Activated naive CD4-positive, alpha-beta T cell treated with anti-CD3 and anti-CD28 coated beads for 36 hours (primary cell): ENCODE measurements at regions not wholly inside any gene's neighbourhood (a gene's known extent, or its start where the extent isn't known, plus 50 kb on each side); places are given as distances from the start of the nearest gene placed in this dataset.

Experiments
- CTCF ChIA-PET: fragments of 350-600 bp; sonication (Branson Sonifier 250); formaldehyde crosslinking; loops from one replicate; lab custom pipeline; 2021; ENCODE audit warnings: antibody characterized with exemption; lab: Charles Lee
- DNase-seq: peaks from one replicate; pipeline ENCODE4 v3.0.0-alpha.2; 2020
- H3K27ac Mint-ChIP-seq: one replicate; pipeline ENCODE4 v1.8.0; 2021; ENCODE audit warnings: mild to moderate bottlenecking, mixed read lengths
- H3K27me3 Mint-ChIP-seq: one replicate; pipeline ENCODE4 v1.8.0; 2021; ENCODE audit warnings: low read depth, mixed read lengths
- H3K36me3 Mint-ChIP-seq: one replicate; pipeline ENCODE4 v1.8.0; 2021; ENCODE audit warnings: low read depth, mixed read lengths
- H3K4me1 Mint-ChIP-seq: one replicate; pipeline ENCODE4 v1.8.0; 2021; ENCODE audit warnings: low read depth, mixed read lengths
- H3K4me3 Mint-ChIP-seq: one replicate; pipeline ENCODE4 v1.8.0; 2021; ENCODE audit warnings: mild to moderate bottlenecking, moderate library complexity, mixed read lengths
- H3K9me3 Mint-ChIP-seq: one replicate; pipeline ENCODE4 v1.8.0; 2021; ENCODE audit warnings: mixed read lengths
- intact Hi-C: fragments of 100-400 bp; cut with micrococcal nuclease; formaldehyde crosslinking; loops from one replicate; pipeline ENCODE4 v1.15.1; 2023

DNA sequence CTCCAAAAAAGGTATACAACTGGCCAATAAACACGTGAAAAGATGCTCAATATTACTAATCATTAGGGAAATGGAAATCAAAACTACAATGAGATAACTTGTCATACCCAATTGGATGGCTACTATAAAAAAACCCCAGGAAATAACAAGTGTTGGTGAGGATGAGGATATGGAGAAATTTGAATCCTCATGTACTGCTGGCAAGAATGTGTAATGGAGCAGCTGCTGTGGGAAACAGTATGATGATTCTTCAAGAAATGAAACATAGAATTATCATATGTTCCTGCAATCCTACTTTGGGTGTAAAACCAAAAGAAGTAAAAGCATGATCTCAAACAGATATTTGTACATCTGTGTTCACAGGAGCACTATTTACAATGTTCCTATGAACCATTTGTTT, 67.4 kb downstream of the RPLP1 start:
- no peaks in the 10 kb centered on the region for H3K9me3 Mint-ChIP-seq
- H3K36me3 Mint-ChIP-seq, result no peaks in the 10 kb centered on the region
- H3K4me3 Mint-ChIP-seq, result no peak overlapping the region
- H3K4me1 Mint-ChIP-seq, result no peaks in the 10 kb centered on the region
- no peak overlapping the region for H3K27ac Mint-ChIP-seq
- peaks cover 5% of the 10 kb centered on the region for H3K27me3 Mint-ChIP-seq
- intact Hi-C loops, result loop anchor here (5.0 kb wide), 1 partner anchor 947 kb away; no protein-coding TSS in a partner anchor
- DNase-seq, result no peak
- CTCF ChIA-PET, result interaction anchor here (0.6 kb wide), 2 partner anchors 14 to 1281 kb away, joined by 3 read pairs; no protein-coding TSS in a partner anchor

GRCh38 chr15:69522361-69522760, 69.7 kb downstream of the RPLP1 start:
- no peaks in the 10 kb centered on the region for H3K9me3 Mint-ChIP-seq
- H3K27me3 Mint-ChIP-seq, result peaks cover 2% of the 10 kb centered on the region
- no peak for DNase-seq
- no peak overlapping the region for H3K4me3 Mint-ChIP-seq
- CTCF ChIA-PET, result interaction anchor here (1.1 to 1.4 kb wide), 4 partner anchors 9 to 207 kb away, joined by 3 read pairs; no protein-coding TSS in a partner anchor
- intact Hi-C loops, result loop anchor here (2.0 to 5.0 kb wide), 2 partner anchors 206 to 945 kb away; no protein-coding TSS in a partner anchor
- no peaks in the 10 kb centered on the region for H3K36me3 Mint-ChIP-seq
- H3K27ac Mint-ChIP-seq, result no peak overlapping the region
- no peaks in the 10 kb centered on the region for H3K4me1 Mint-ChIP-seq

GRCh38 chr15:69523010-69524001, 70.7 kb downstream of the RPLP1 start:
- intact Hi-C loops, result loop anchor here (1.0 to 5.0 kb wide), 3 partner anchors 51 to 944 kb away; no protein-coding TSS in a partner anchor
- Mint-ChIP-seq H3K27ac (no peak overlapping the region), H3K9me3 (no peaks in the 10 kb centered on the region), H3K4me3 (no peak overlapping the region), H3K36me3 (no peaks in the 10 kb centered on the region), H3K27me3 (peaks cover 2% of the 10 kb centered on the region), H3K4me1 (no peaks in the 10 kb centered on the region)
- CTCF ChIA-PET, result interaction anchor here (0.6 to 1.4 kb wide), 6 partner anchors 8 to 227 kb away, joined by 3 read pairs; no protein-coding TSS in a partner anchor
- DNase-seq, result peak; percentile 86

DNA sequence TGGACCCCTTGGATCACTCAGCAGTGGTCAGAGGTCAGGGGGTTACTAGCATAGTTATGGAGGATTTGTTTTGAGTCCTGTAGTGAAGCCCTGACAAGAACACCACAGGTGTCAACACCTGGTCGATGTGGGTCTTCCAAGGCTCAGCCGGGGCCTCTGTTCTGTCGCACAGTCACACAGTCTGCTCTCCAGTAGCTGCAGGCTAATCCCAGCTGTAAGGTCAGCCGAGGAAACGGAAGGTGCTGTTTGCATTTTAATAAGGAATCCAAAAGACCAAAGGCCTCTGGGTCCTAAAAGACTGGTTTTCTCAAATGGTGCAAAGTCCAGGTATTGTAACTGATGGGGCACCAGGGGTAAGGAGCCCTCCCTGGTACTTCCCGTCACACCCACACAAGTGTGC, 71.7 kb downstream of the RPLP1 start:
- Mint-ChIP-seq H3K27ac (no peak overlapping the region), H3K4me1 (no peaks in the 10 kb centered on the region), H3K36me3 (no peaks in the 10 kb centered on the region), H3K27me3 (peaks cover 2% of the 10 kb centered on the region), H3K4me3 (no peak overlapping the region), H3K9me3 (no peaks in the 10 kb centered on the region)
- intact Hi-C loops, result loop anchor here (5.0 kb wide), 1 partner anchor 943 kb away; no protein-coding TSS in a partner anchor
- DNase-seq, result no peak
- CTCF ChIA-PET, result interaction anchor here (0.6 to 1.0 kb wide), 3 partner anchors 14 to 226 kb away, joined by 3 read pairs; no protein-coding TSS in a partner anchor

DNA sequence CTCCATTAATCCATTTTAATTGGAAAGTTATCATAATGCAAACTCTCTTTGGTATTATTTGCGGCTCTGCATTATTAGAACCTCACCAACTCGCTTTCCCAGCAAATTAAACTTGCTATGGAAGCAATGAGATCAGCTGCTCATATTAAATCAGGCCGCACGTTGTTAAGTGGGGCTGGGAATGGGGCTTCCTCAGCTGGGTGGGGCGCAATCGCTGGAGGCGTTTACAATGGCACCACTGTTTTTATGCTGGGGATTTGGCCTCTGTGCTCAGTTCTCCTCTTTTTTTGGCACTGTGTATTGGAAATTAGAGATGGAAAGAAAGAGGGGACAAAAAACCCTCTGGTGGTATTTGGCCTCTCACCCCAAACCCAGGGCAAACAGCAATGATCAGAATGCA, 72.2 kb downstream of the RPLP1 start:
- CTCF ChIA-PET, result interaction anchor here (0.7 to 1.2 kb wide), 2 partner anchors 15 to 46 kb away, joined by 3 read pairs; no protein-coding TSS in a partner anchor
- DNase-seq, result no peak
- peaks cover 1% of the 10 kb centered on the region for H3K27me3 Mint-ChIP-seq
- intact Hi-C loops, result loop anchor here (5.0 kb wide), 1 partner anchor 942 kb away; no protein-coding TSS in a partner anchor
- H3K36me3 Mint-ChIP-seq, result no peaks in the 10 kb centered on the region
- no peaks in the 10 kb centered on the region for H3K9me3 Mint-ChIP-seq
- no peak overlapping the region for H3K4me3 Mint-ChIP-seq
- no peaks in the 10 kb centered on the region for H3K4me1 Mint-ChIP-seq
- no peak overlapping the region for H3K27ac Mint-ChIP-seq

- no peaks in the 10 kb centered on the region for H3K4me1 Mint-ChIP-seq
- no peak overlapping the region for H3K27ac Mint-ChIP-seq
- CTCF ChIA-PET, result interaction anchor here (1.2 kb wide), 1 partner anchor 47 kb away, joined by 3 read pairs; no protein-coding TSS in a partner anchor
- no peak overlapping the region for H3K4me3 Mint-ChIP-seq
- no peak for DNase-seq
- intact Hi-C loops, result no loop called here
- no peaks in the 10 kb centered on the region for H3K9me3 Mint-ChIP-seq
- H3K27me3 Mint-ChIP-seq, result no peaks in the 10 kb centered on the region
- H3K36me3 Mint-ChIP-seq, result no peaks in the 10 kb centered on the region
Observed at GRCh38 chr15:69525543-69525942, 72.9 kb downstream of the RPLP1 start.

GRCh38 chr15:69526081-69527061, 73.8 kb downstream of the RPLP1 start:
- Mint-ChIP-seq H3K9me3 (no peaks in the 10 kb centered on the region), H3K4me3 (no peak overlapping the region), H3K27me3 (no peaks in the 10 kb centered on the region), H3K36me3 (no peaks in the 10 kb centered on the region), H3K27ac (no peak overlapping the region), H3K4me1 (no peaks in the 10 kb centered on the region)
- CTCF ChIA-PET, result no interaction called here
- no peak for DNase-seq
- intact Hi-C loops, result no loop called here

DNA sequence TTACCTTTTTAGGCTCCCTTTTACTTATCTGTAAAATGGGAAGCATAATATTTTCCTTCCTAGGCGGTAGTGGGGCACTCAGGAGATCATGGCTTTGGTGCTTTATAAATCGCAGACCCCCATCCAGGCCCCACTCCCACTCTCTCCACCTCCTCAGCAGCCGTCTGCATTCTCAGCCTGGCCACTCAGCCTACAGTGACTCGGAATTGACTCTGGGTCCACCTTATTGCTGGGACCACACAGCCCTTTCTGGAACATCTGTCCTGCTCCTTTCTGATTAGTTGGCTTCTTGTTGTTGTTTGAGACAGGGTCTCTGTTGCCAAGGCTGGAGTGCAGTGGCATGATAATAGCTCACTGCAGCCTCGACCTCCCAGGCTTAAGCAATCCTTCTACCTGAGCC, 76.5 kb downstream of the RPLP1 start:
- intact Hi-C loops, result no loop called here
- Mint-ChIP-seq H3K27me3 (no peaks in the 10 kb centered on the region), H3K9me3 (no peaks in the 10 kb centered on the region), H3K4me3 (no peak overlapping the region), H3K36me3 (no peaks in the 10 kb centered on the region), H3K4me1 (no peaks in the 10 kb centered on the region), H3K27ac (no peak overlapping the region)
- DNase-seq, result no peak
- CTCF ChIA-PET, result interaction anchor here (1.6 kb wide), 1 partner anchor 53 kb away, joined by 4 read pairs; no protein-coding TSS in a partner anchor

GRCh38 chr15:69529961-69530633, 77.5 kb downstream of the RPLP1 start:
- no peak overlapping the region for H3K4me3 Mint-ChIP-seq
- H3K27ac Mint-ChIP-seq, result no peak overlapping the region
- CTCF ChIA-PET, result interaction anchor here (1.6 kb wide), 1 partner anchor 54 kb away, joined by 4 read pairs; no protein-coding TSS in a partner anchor
- H3K36me3 Mint-ChIP-seq, result no peaks in the 10 kb centered on the region
- no peaks in the 10 kb centered on the region for H3K4me1 Mint-ChIP-seq
- DNase-seq, result no peak
- H3K27me3 Mint-ChIP-seq, result no peaks in the 10 kb centered on the region
- H3K9me3 Mint-ChIP-seq, result no peaks in the 10 kb centered on the region
- intact Hi-C loops, result no loop called here

DNA sequence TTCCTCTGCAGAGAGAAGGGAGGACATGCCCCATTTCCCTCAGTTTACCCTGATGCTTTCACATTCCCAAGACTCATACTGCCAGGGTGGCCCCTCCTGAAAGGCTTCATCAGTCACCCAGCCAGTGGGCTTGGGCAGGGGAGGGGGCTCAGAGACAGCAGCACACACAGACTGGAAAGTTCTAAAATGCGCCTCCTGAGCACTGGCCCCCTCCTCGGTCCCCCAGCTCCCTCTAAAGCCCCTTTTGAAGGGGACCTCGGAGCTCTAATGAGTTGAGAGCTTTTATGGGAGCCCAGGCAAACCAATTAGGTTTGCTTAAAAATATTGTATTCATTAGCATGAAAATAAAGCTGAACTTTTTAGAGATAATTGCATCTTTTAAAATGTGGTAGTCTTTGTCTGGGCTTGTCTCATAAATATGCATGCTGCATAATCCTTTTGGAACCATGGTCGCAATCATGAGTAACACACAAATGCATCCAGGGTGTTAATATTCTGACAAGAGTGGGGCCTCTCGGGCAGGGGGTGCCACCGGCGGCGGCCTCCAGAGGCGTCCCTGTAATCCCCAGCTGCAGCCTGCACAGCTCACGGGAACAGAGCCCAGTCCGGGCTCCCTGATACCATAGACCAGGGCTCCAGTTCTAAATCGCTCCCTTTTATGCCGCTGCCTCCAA, 78.5 kb downstream of the RPLP1 start:
- Mint-ChIP-seq H3K4me3 (no peak overlapping the region), H3K27me3 (no peaks in the 10 kb centered on the region), H3K27ac (no peak overlapping the region), H3K9me3 (no peaks in the 10 kb centered on the region), H3K36me3 (no peaks in the 10 kb centered on the region), H3K4me1 (no peaks in the 10 kb centered on the region)
- no peak for DNase-seq
- CTCF ChIA-PET, result interaction anchor here (1.8 kb wide), 1 partner anchor 9 kb away, joined by 3 read pairs; no protein-coding TSS in a partner anchor
- intact Hi-C loops, result no loop called here

GRCh38 chr15:69531665-69532027, 79.0 kb downstream of the RPLP1 start:
- H3K4me1 Mint-ChIP-seq, result no peaks in the 10 kb centered on the region
- no peaks in the 10 kb centered on the region for H3K27me3 Mint-ChIP-seq
- no peaks in the 10 kb centered on the region for H3K9me3 Mint-ChIP-seq
- H3K27ac Mint-ChIP-seq, result no peak overlapping the region
- intact Hi-C loops, result no loop called here
- no peak overlapping the region for H3K4me3 Mint-ChIP-seq
- DNase-seq, result no peak
- H3K36me3 Mint-ChIP-seq, result no peaks in the 10 kb centered on the region
- CTCF ChIA-PET, result interaction anchor here (1.8 kb wide), 1 partner anchor 9 kb away, joined by 3 read pairs; no protein-coding TSS in a partner anchor
